HG03196 (cell line): ENCODE measurements at regions not wholly inside any gene's neighbourhood (a gene's known extent, or its start where the extent isn't known, plus 50 kb on each side); places are given as distances from the start of the nearest gene placed in this dataset.

Source experiments
- ATAC-seq: cut with Tn5 transposase; IDR thresholded peaks from one replicate; pipeline ENCODE4 v1.9.1; 2021; ENCODE audit not compliant: unreplicated experiment

- ATAC-seq: no peak
Observed at GRCh38 chr1:232484856-232485255, 145.1 kb downstream of the SIPA1L2 start.

- ATAC-seq: no peak
Observed at GRCh38 chr1:232483826-232484225, 146.1 kb downstream of the SIPA1L2 start.

DNA sequence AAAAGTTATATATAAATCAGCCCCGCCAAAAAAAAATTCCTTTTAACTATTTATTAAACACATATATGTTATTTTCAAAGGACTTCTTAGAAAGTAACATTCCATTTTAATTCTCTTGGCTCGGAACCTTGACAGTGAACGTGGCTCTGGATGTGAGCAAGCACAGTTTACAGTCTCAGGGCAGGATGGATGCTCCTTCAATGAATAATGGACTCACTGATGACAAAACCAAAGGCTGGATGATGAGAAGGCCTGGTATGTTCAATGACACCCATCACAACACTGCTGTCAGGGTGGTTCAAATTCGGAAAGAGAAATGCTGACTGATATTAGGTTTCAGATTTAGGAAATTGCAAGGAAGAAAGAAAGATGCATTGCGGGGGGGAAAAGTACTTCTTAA is 148.8 kb downstream of the SIPA1L2 start:
- ATAC-seq: no peak

DNA sequence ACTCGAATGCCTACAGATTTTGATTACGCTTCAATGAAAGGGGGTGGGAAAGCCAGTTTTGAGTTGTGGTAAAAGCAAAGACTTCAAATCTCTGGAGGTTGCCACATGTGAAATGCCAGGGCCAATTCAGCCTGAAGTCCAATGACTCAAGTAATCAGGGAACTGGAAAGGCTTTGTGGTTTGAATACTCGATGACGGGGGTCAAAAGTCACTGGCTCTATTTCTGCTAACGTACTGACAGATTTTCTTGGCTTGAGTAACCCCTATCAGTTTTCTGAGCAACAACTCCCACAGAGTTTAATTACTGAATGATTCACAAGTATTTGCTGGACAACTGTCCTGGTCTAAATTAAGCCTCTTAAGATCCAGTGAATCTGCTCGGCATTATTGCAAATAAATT is 152.2 kb downstream of the SIPA1L2 start:
- ATAC-seq: no peak

- ATAC-seq: no peak
Observed at GRCh38 chr1:232476538-232476950, 153.4 kb downstream of the SIPA1L2 start.

GRCh38 chr1:232474826-232475225 is 155.1 kb downstream of the SIPA1L2 start:
- ATAC-seq: no peak

- no peak for ATAC-seq
Observed at GRCh38 chr1:232473900-232474299, 156.0 kb downstream of the SIPA1L2 start.

DNA sequence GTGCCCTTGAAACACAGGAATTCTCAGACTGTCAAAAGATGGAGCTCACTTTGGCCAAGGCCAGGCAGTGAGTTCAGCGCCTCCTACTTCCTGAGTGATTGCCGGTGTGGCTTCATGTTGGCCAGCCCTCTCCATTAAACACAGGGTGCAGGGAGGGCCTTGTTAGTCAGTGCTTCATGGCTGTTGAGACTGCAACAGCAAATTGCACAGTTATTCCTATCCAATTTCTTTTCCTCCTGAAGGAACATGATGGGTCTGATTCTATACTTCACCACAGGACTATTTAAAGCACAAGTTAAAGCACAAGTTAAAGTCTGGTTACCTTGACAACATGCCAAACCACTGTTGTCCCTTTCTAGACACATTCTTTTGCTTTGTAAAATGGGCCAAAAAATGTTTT is 156.6 kb downstream of the SIPA1L2 start:
- ATAC-seq: no peak

- ATAC-seq: no peak
Observed at GRCh38 chr1:232472485-232473041, 157.4 kb downstream of the SIPA1L2 start.

DNA sequence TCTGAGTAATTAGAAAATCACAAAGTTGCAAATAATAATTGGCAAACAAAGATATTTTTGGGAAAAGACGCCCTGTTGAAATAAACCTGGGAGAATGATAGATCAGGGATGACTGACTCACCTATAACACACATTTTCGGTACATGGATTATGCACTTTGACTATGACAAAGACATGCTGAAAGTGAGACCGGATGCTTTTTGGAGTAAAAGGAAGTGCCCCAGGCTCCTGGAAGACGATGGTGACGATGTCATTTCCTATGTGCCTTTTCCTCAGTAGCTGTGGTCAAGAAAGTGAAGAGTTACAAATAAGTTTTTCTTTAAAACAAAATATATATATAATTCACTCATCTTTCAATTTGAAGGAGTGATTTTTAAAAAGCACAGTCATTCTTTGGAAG is 158.7 kb downstream of the SIPA1L2 start:
- ATAC-seq: no peak

GRCh38 chr1:232470711-232471110 is 159.2 kb downstream of the SIPA1L2 start:
- ATAC-seq: no peak

DNA sequence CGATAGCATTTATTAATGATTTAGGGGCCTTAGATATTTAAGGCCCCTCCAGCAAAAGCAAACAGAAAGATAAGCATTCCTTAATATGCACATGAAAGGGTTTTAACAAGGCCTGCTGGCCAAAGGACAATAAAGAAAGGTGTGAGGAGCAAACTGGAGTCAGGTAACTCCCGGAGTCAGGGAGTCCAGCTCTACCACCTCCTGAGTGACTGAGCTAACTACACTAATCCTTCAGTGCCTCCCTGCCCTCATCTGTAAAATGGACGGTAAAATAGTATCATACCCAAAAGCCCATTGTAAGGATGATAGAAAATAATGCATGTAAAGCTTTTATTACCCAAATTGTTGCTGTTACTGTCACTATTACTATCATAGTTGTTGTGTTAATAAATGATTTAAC is 161.7 kb downstream of the SIPA1L2 start:
- no peak for ATAC-seq

DNA sequence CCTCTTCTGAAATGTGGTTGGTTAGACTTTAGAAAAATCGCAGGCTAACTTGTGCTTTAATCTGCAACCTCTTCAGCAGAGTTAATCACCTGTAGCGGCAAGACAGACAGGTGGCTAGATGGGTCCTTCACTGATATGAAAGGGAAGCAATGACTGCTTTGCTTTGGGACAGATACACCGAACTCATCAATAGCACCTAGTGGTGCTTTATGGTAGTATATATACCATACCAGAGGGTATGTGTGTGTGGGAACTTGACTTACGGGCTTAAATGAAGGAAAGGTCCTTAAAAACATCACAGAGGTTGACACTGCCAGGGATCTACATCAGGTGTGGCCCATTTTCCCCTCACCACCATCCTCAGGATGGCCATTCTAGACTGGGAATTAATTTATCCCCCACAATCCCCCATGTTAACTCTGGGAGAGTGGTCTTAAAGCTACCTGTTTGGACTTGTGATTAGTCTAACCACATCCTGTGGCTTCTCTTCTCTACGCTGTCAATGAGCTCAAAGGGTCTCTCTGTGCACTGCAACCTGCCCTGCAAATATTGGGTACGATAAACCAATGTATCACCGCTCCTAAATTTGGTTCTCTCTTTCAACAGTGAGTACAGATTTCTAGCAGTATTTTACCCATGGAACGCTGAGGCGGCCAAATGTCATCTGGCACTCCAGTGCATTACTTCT is 162.7 kb downstream of the SIPA1L2 start:
- ATAC-seq: no peak

DNA sequence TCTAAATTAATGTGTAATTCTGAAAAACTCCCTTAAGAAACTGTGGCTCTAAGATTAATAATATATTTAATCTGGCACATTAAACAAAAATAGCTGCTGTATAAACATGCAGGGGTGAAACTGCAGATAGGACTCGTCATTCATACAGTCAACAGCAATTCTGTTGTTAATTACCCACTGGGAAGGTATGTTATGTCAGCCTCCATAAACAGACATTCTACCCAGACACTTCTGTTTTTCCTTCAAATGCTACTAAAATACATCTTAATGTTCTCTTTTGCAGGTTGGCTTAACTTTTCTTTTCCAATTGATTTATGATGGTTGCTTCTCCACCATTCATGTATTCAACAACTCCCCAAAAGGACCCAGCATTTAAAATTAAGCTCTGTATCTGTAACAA is 165.6 kb downstream of the SIPA1L2 start:
- no peak for ATAC-seq

DNA sequence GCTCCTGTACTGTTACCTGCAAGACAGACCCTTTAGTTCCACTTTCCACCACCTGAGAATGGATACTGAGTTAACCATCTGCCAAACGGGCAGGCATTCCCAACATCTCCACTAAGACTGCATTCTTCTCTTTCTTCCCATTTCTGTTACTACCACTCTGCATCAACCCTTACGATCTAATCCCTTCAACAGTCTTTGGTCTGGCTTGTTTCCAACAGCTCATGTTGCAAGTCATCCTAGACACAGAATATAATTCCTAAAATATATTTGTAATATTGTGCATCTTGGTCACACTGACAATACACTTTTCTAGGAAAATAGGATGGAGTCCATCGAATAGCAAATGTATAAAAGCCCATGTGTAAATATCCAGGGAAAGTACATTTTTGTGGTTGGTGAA is 166.7 kb downstream of the SIPA1L2 start:
- no peak for ATAC-seq

DNA sequence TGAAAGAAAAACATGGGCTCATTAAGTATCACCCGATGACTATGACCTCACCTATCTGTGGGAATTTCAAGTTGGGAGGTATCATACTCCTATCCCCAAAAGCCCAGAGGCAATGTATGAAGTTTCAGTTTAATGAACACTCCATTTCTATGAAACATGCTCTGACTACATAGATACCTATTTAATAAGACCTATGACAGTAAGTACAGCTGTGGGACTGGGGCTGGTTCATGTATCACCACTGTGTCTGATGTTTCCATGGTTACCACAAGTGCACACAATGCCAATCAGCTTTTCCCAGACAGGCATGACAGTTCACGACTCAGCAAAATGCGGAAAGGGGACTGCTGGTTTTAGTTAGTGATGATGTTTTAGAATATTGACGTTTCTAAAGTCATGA is 167.7 kb downstream of the SIPA1L2 start:
- ATAC-seq: no peak

GRCh38 chr1:232459826-232460225 is 170.1 kb downstream of the SIPA1L2 start:
- no peak for ATAC-seq

DNA sequence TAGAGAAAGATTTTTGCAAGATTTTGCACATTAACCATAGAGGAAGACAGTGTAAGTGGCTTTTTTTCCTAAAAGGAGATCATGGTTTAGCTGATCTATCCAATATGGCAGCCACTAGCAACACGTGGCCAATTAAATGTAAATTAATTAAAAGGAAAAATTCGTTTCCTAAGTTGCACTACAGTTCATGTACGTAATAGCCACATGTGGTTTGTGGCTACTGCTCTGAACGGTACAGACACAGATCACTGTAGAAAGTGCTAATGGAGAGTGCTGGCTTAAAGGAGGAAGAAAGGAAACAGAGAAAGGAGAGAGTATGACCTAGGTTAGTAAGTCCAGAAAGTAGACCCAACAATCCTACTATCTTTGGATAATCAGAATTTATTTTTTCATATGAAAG is 170.8 kb downstream of the SIPA1L2 start:
- no peak for ATAC-seq

GRCh38 chr1:232457595-232457994 is 172.3 kb downstream of the SIPA1L2 start:
- ATAC-seq: peak; percentile 85

GRCh38 chr1:232456714-232457113 is 173.2 kb downstream of the SIPA1L2 start:
- ATAC-seq: no peak

DNA sequence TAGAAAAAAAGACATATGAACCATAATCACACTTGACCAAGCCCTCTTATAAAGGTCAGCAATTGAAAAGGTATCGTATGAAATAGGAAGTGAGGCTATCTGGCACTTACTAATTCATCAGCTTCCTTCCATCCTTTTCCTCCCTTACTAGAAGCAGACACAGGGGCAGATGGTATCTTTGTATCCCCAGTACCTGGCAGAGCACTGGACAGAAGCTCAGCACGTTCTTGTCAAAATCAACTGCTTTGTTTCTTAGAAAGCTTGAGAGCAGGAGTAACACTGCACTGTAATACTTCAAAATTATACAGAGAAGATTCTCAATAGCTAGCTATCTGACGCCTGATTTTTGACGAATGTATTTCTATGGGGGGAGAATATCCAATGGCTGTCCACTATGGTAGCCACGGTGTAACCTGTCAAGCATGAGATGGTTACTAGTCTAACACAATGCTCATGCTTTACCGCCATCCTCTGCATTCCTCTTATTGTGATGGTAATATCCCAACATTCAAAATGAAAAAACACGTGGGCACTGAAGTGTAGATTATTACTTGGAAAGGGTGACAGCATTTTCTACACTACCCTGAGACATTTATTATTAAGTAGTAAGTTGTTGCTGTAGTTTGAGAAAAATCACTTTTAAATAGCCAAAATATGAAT is 175.6 kb downstream of the SIPA1L2 start:
- ATAC-seq: no peak

DNA sequence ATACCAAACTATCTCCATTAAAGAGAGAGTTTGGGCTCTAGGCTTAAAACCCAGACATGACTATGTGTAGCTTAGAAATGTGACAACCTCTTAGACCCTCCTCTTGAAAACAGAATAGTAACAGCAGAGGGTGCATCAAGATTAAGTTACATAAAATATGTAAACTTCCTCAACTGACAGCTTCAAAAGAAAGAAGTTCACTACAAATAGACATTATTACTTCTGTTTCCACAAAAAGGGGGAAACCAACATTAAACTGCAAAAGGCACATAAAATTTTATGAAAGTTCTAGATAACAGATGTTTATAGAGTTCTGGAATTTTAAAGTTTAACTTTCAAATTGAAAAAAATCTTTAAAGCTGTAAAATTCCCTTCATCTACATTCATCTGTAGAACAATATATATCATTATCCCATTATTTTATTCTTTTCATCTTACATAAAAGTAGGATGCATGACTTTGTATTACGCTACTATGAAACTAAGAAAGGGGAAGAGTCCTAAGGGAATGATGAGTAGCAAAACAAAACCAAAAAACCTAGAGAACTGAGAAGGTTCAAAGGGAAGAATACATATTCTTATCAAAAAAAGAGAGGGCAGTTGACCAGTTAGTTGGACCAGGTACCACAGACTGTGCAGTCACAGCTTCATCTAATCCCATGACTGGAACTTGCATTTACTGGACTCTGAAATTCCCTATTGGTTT is 177.0 kb downstream of the SIPA1L2 start:
- no peak for ATAC-seq
